Activated naive CD4-positive, alpha-beta T cell treated with anti-CD3 and anti-CD28 coated beads, Interleukin-2, amount 50 U/mL, for 24 hours (primary cell): ENCODE measurements at regions not wholly inside any gene's neighbourhood (a gene's known extent, or its start where the extent isn't known, plus 50 kb on each side); places are given as distances from the start of the nearest gene placed in this dataset.
"Not testable (repeated sequence)": the region's sequence is repeated elsewhere in the genome, so short reads cannot be mapped to it uniquely, and the experiment has no call there.

Source experiments
- H3K27ac Mint-ChIP-seq: one replicate; pipeline ENCODE4 v1.8.0; 2021; ENCODE audit warnings: mild to moderate bottlenecking, mixed read lengths
- H3K27me3 Mint-ChIP-seq: one replicate; pipeline ENCODE4 v1.8.0; 2021; ENCODE audit warnings: mixed read lengths
- H3K36me3 Mint-ChIP-seq: one replicate; pipeline ENCODE4 v1.8.0; 2021; ENCODE audit warnings: mixed read lengths
- H3K4me1 Mint-ChIP-seq: one replicate; pipeline ENCODE4 v1.8.0; 2021; ENCODE audit warnings: mixed read lengths
- H3K4me3 Mint-ChIP-seq: one replicate; pipeline ENCODE4 v1.8.0; 2021; ENCODE audit warnings: mild to moderate bottlenecking, mixed read lengths
- H3K9me3 Mint-ChIP-seq: one replicate; pipeline ENCODE4 v1.8.0; 2021; ENCODE audit warnings: mixed read lengths

- no peaks in the 10 kb centered on the region for H3K4me1 Mint-ChIP-seq
- H3K9me3 Mint-ChIP-seq, result no peaks in the 10 kb centered on the region
- H3K27ac Mint-ChIP-seq, result no peak overlapping the region
- H3K4me3 Mint-ChIP-seq, result no peak overlapping the region
- peaks cover 2% of the 10 kb centered on the region for H3K27me3 Mint-ChIP-seq
- H3K36me3 Mint-ChIP-seq, result no peaks in the 10 kb centered on the region
These were observed 72.4 kb upstream of the SLC66A3 start for GRCh38 chr2:11082880-11083279.

- not testable (repeated sequence) for H3K9me3 Mint-ChIP-seq, H3K4me3 Mint-ChIP-seq, H3K27ac Mint-ChIP-seq, H3K36me3 Mint-ChIP-seq, H3K27me3 Mint-ChIP-seq, H3K4me1 Mint-ChIP-seq
These were observed 66.4 kb upstream of the SLC66A3 start for GRCh38 chr2:11088821-11089220.

- no peaks in the 10 kb centered on the region for H3K9me3 Mint-ChIP-seq
- H3K36me3 Mint-ChIP-seq, result no peaks in the 10 kb centered on the region
- H3K27me3 Mint-ChIP-seq, result peaks cover 2% of the 10 kb centered on the region
- H3K4me3 Mint-ChIP-seq, result no peak overlapping the region
- no peak overlapping the region for H3K27ac Mint-ChIP-seq
- H3K4me1 Mint-ChIP-seq, result no peaks in the 10 kb centered on the region
These were observed 65.1 kb upstream of the SLC66A3 start for GRCh38 chr2:11090187-11090586.

GRCh38 chr2:11092701-11093335, 62.4 kb upstream of the SLC66A3 start:
- Mint-ChIP-seq H3K4me1 (no peaks in the 10 kb centered on the region), H3K9me3 (no peaks in the 10 kb centered on the region), H3K27ac (no peak overlapping the region), H3K27me3 (peaks cover under 1% of the 10 kb centered on the region), H3K36me3 (no peaks in the 10 kb centered on the region), H3K4me3 (no peak overlapping the region)

GRCh38 chr2:11093467-11093866, 61.8 kb upstream of the SLC66A3 start:
- no peaks in the 10 kb centered on the region for H3K4me1 Mint-ChIP-seq
- H3K27me3 Mint-ChIP-seq, result no peaks in the 10 kb centered on the region
- H3K9me3 Mint-ChIP-seq, result no peaks in the 10 kb centered on the region
- no peak overlapping the region for H3K4me3 Mint-ChIP-seq
- H3K27ac Mint-ChIP-seq, result no peak overlapping the region
- no peaks in the 10 kb centered on the region for H3K36me3 Mint-ChIP-seq

GRCh38 chr2:11094021-11094810, 61.1 kb upstream of the SLC66A3 start:
- Mint-ChIP-seq H3K27me3 (no peaks in the 10 kb centered on the region), H3K4me1 (no peaks in the 10 kb centered on the region), H3K27ac (no peak overlapping the region), H3K9me3 (no peaks in the 10 kb centered on the region), H3K4me3 (no peak overlapping the region), H3K36me3 (no peaks in the 10 kb centered on the region)

- H3K27me3 Mint-ChIP-seq, result no peaks in the 10 kb centered on the region
- no peak overlapping the region for H3K4me3 Mint-ChIP-seq
- H3K36me3 Mint-ChIP-seq, result no peaks in the 10 kb centered on the region
- H3K27ac Mint-ChIP-seq, result no peak overlapping the region
- no peaks in the 10 kb centered on the region for H3K4me1 Mint-ChIP-seq
- no peaks in the 10 kb centered on the region for H3K9me3 Mint-ChIP-seq
These were observed 58.7 kb upstream of the SLC66A3 start for GRCh38 chr2:11096591-11096990.

- peaks cover 5% of the 10 kb centered on the region for H3K4me1 Mint-ChIP-seq
- H3K9me3 Mint-ChIP-seq, result no peaks in the 10 kb centered on the region
- H3K4me3 Mint-ChIP-seq, result no peak overlapping the region
- no peaks in the 10 kb centered on the region for H3K36me3 Mint-ChIP-seq
- H3K27me3 Mint-ChIP-seq, result no peaks in the 10 kb centered on the region
- H3K27ac Mint-ChIP-seq, result no peak overlapping the region
These were observed 58.1 kb upstream of the SLC66A3 start for GRCh38 chr2:11097038-11097720.

- Mint-ChIP-seq H3K27ac (no peak overlapping the region), H3K9me3 (no peaks in the 10 kb centered on the region), H3K4me1 (peaks cover 9% of the 10 kb centered on the region), H3K36me3 (no peaks in the 10 kb centered on the region), H3K27me3 (no peaks in the 10 kb centered on the region), H3K4me3 (no peak overlapping the region)
These were observed 57.3 kb upstream of the SLC66A3 start for GRCh38 chr2:11097854-11098387.

GRCh38 chr2:11099122-11100065, 55.9 kb upstream of the SLC66A3 start:
- H3K4me1 Mint-ChIP-seq, result peaks cover 21% of the 10 kb centered on the region
- no peak overlapping the region for H3K27ac Mint-ChIP-seq
- no peaks in the 10 kb centered on the region for H3K36me3 Mint-ChIP-seq
- no peaks in the 10 kb centered on the region for H3K9me3 Mint-ChIP-seq
- no peak overlapping the region for H3K4me3 Mint-ChIP-seq
- no peaks in the 10 kb centered on the region for H3K27me3 Mint-ChIP-seq

- H3K27ac Mint-ChIP-seq, result no peak overlapping the region
- H3K9me3 Mint-ChIP-seq, result no peaks in the 10 kb centered on the region
- no peak overlapping the region for H3K4me3 Mint-ChIP-seq
- H3K36me3 Mint-ChIP-seq, result no peaks in the 10 kb centered on the region
- peaks cover 26% of the 10 kb centered on the region for H3K4me1 Mint-ChIP-seq
- H3K27me3 Mint-ChIP-seq, result no peaks in the 10 kb centered on the region
These were observed 55.1 kb upstream of the SLC66A3 start for GRCh38 chr2:11100130-11100529.

- Mint-ChIP-seq H3K27ac (no peak overlapping the region), H3K27me3 (no peaks in the 10 kb centered on the region), H3K4me1 (peaks cover 32% of the 10 kb centered on the region), H3K4me3 (no peak overlapping the region), H3K9me3 (no peaks in the 10 kb centered on the region), H3K36me3 (no peaks in the 10 kb centered on the region)
These were observed 54.3 kb upstream of the SLC66A3 start for GRCh38 chr2:11100976-11101375.

- Mint-ChIP-seq H3K27me3 (no peaks in the 10 kb centered on the region), H3K4me1 (peaks cover 34% of the 10 kb centered on the region), H3K4me3 (no peak overlapping the region), H3K36me3 (no peaks in the 10 kb centered on the region), H3K27ac (no peak overlapping the region), H3K9me3 (no peaks in the 10 kb centered on the region)
These were observed 53.8 kb upstream of the SLC66A3 start for GRCh38 chr2:11101430-11101829.

GRCh38 chr2:11102466-11102865, 52.8 kb upstream of the SLC66A3 start:
- Mint-ChIP-seq H3K27ac (no peak overlapping the region), H3K27me3 (no peaks in the 10 kb centered on the region), H3K36me3 (no peaks in the 10 kb centered on the region), H3K4me1 (peaks cover 34% of the 10 kb centered on the region), H3K9me3 (no peaks in the 10 kb centered on the region), H3K4me3 (no peak overlapping the region)
